ENCODE measurements at regions not wholly inside any gene's neighbourhood (a gene's known extent, or its start where the extent isn't known, plus 50 kb on each side); places are given as distances from the start of the nearest gene placed in this dataset.

DNA sequence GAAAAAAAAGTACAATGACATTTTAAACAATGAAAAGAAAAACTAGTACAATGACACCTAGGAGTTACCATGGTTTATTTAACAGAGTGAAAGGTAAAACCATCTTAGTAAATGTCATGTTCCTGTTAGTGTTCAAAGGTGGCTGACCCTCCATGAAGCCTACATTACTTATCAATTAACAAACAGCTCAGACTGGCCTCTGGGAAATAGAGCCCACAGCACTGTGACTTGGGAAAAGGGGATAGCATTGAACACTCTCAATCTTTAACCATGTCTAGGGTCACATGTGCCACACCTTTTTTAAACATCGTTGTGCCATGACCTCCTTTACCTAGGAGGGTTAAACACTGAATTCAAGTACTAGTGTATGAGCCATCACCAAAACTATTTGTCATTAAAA lies 106.3 kb upstream of the SOX5 start:
- TF ChIP-seq, protein P1, sequence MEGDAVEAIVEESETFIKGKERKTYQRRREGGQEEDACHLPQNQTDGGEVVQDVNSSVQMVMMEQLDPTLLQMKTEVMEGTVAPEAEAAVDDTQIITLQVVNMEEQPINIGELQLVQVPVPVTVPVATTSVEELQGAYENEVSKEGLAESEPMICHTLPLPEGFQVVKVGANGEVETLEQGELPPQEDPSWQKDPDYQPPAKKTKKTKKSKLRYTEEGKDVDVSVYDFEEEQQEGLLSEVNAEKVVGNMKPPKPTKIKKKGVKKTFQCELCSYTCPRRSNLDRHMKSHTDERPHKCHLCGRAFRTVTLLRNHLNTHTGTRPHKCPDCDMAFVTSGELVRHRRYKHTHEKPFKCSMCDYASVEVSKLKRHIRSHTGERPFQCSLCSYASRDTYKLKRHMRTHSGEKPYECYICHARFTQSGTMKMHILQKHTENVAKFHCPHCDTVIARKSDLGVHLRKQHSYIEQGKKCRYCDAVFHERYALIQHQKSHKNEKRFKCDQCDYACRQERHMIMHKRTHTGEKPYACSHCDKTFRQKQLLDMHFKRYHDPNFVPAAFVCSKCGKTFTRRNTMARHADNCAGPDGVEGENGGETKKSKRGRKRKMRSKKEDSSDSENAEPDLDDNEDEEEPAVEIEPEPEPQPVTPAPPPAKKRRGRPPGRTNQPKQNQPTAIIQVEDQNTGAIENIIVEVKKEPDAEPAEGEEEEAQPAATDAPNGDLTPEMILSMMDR (IDR thresholded peaks at IDR 0.05; ENCODE audit: insufficient read depth, low read depth, low read length), result no peak
- no peak overlapping the region for H3K4me3 ChIP-seq (ENCODE audit: low read depth, low read length)
- DNase-seq (ENCODE audit: low read depth), result no peak

DNA sequence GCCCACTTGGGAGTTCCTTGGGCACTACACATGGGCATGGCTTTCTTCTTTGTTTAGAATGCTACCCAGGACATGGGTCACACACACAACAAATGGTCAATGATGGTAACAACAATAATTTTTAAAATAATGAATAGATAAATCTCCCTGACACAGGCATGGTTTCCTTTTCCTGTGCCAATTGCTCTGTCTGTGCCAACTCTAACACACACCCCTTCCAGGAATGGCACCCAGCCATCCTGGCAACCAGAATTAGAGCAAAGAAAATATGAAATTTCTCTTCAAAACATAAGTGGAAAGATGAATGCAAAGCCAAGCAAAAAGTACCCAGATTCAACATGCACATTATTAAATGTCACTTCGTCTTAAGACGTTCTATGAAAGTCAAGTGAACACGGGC lies 104.9 kb upstream of the SOX5 start:
- no peak for DNase-seq (ENCODE audit: low read depth)
- TF ChIP-seq, protein P1 (IDR thresholded peaks at IDR 0.05; ENCODE audit: insufficient read depth, low read depth, low read length), result no peak

DNA sequence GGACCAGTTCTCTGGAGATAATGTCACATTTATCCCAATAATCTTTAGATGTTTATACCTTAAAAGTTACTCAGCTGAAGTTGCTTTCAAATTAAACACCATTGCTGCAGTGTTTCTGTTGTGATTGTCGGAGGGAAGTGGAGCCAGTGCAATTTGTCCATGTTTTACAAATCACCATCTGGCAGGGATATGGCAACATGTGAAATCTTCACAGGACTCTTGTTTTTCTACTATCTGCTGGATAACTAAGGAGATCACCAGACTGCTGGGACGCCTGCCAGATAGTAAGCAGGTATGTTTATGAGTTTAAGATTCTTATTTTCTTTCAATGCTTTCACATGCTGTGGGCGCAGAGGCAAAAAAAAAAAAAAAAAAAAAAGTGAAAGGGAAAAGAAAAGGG lies 100.3 kb upstream of the SOX5 start:
- TF ChIP-seq, protein P1 (IDR thresholded peaks at IDR 0.05; ENCODE audit: insufficient read depth, low read depth, low read length), result no peak
- DNase-seq (ENCODE audit: low read depth), result peak; percentile 53
- H3K4me3 ChIP-seq (ENCODE audit: low read depth, low read length), result no peak overlapping the region

More for the DNA sequence above, 104.9 kb upstream of the SOX5 start:
- H3K4me3 ChIP-seq (ENCODE audit: low read depth, low read length), result no peak overlapping the region

DNA sequence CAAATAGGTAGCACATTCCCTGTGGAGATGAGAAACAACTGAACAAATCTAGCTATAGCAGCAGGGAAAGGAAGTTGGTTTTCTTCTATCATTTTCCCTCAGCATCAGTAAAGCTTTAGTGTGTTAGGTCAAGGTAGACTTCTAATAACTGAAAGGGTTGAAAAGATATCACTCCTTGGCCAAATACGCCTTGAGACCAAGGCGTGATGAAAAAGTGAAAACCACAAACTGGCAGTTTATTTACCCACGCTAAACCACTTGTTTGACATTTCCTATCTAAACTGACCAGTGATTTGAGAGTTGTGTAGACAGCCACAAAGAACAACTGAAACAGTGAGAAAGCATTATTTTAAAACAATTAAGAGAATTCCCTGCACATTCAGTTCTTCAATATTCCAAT lies 99.6 kb upstream of the SOX5 start:
- H3K4me3 ChIP-seq (ENCODE audit: low read depth, low read length), result no peak overlapping the region
- DNase-seq (ENCODE audit: low read depth), result no peak
- TF ChIP-seq, protein P1 (IDR thresholded peaks at IDR 0.05; ENCODE audit: insufficient read depth, low read depth, low read length), result no peak

DNA sequence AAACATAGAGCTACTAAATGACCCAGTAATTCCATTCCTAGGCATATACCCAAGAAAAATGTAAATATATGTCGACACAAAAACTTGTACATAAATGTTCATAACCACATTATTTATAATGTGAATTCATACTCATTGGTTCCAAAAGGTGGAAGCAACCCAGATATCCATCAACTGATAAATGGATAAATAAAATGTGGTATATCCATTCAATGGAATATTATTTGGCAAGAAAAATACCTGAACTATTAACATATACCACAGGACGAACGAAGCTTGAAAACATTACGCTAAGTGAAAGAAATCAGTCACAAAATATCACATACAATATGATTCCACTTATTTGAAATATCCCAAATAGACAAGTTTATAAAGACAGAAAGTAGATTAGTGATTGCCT lies 99.0 kb upstream of the SOX5 start:
- DNase-seq (ENCODE audit: low read depth), result no peak
- TF ChIP-seq, protein P1 (IDR thresholded peaks at IDR 0.05; ENCODE audit: insufficient read depth, low read depth, low read length), result no peak

DNA sequence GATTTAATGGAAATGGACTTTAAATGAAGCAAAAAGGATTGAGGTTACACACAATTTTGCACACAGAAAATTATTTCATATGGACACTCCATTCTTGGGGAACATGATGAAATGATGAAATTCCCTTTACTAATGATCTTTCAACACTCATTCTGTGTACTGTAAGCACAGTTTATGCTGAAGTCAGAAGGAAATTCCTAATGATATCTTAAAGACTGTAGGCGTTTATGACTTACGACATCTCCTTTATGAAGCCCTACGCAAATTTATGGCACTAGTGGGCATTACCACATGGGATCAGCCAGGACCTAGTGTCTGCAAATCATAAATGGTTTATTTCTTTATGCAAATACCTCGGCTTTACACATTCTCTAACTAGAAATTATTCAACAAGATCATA lies 97.9 kb upstream of the SOX5 start:
- H3K4me3 ChIP-seq (ENCODE audit: low read depth, low read length), result no peak overlapping the region
- peak; percentile 81 for DNase-seq (ENCODE audit: low read depth)
- TF ChIP-seq, protein P1 (IDR thresholded peaks at IDR 0.05; ENCODE audit: insufficient read depth, low read depth, low read length), result no peak

More for the DNA sequence above, 99.0 kb upstream of the SOX5 start:
- no peak overlapping the region for H3K4me3 ChIP-seq (ENCODE audit: low read depth, low read length)

DNA sequence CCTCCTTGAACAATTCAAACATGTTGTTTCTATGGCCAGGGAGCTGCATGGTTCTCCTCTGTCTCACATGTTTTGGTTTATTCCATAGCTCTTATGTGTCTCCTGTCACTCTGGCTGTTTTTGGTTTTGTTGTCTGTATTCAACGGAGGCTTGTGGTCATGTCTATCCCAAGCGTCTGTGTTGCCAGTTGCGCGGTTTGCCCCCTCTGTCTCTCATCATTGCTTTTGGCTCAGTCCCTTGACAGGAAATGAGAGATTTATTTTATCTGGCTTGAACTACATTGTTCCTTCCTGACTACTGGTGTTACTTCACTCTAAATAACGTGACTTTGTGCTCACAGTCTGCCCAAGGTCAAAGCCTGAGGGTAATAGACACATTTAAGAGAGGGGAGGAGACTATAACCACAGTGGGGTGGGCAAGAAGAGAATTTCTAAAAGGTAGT lies 96.4 kb upstream of the SOX5 start:
- TF ChIP-seq, protein P1 (IDR thresholded peaks at IDR 0.05; ENCODE audit: insufficient read depth, low read depth, low read length), result no peak
- H3K4me3 ChIP-seq (ENCODE audit: low read depth, low read length), result peak overlapping the region; percentile 7
- DNase-seq (ENCODE audit: low read depth), result peak; percentile 74

Measured in fibroblast of villous mesenchyme (primary cell).